ENCODE measurements at regions not wholly inside any gene's neighbourhood (a gene's known extent, or its start where the extent isn't known, plus 50 kb on each side); places are given as distances from the start of the nearest gene placed in this dataset.
"Not testable (repeated sequence)": the region's sequence is repeated elsewhere in the genome, so short reads cannot be mapped to it uniquely, and the experiment has no call there.

GRCh38 chr3:151552589-151552988 lies 91.7 kb upstream of the IGSF10 start:
- DNase-seq (ENCODE audit: low spot score) = no peak

- DNase-seq (ENCODE audit: low spot score) = no peak
Observed at GRCh38 chr3:151550642-151551041, 89.8 kb upstream of the IGSF10 start.

- DNase-seq (ENCODE audit: low spot score) = no peak
Observed at GRCh38 chr3:151550025-151550618, 89.3 kb upstream of the IGSF10 start.

- DNase-seq (ENCODE audit: low spot score) = no peak
Observed at GRCh38 chr3:151548195-151548594, 87.3 kb upstream of the IGSF10 start.

GRCh38 chr3:151544164-151544548 lies 83.3 kb upstream of the IGSF10 start:
- no peak for DNase-seq (ENCODE audit: low spot score)

GRCh38 chr3:151541178-151541577 lies 80.3 kb upstream of the IGSF10 start:
- no peak for DNase-seq (ENCODE audit: low spot score)

GRCh38 chr3:151539599-151539998 lies 78.7 kb upstream of the IGSF10 start:
- DNase-seq (ENCODE audit: low spot score) = peak; percentile 17

GRCh38 chr3:151538456-151539393 lies 77.9 kb upstream of the IGSF10 start:
- peak; percentile 74 for DNase-seq (ENCODE audit: low spot score)

- DNase-seq (ENCODE audit: low spot score) = no peak
Observed at GRCh38 chr3:151537726-151538125, 76.9 kb upstream of the IGSF10 start.

GRCh38 chr3:151526757-151527156 lies 65.9 kb upstream of the IGSF10 start:
- DNase-seq (ENCODE audit: low spot score) = no peak

GRCh38 chr3:151520105-151520504 lies 59.2 kb upstream of the IGSF10 start:
- DNase-seq (ENCODE audit: low spot score) = no peak

- not testable (repeated sequence) for DNase-seq (ENCODE audit: low spot score)
Observed at GRCh38 chr3:151511433-151511832, 50.6 kb upstream of the IGSF10 start.

Data from Ammon's horn (tissue), 1 donor.